ENCODE measurements at regions not wholly inside any gene's neighbourhood (a gene's known extent, or its start where the extent isn't known, plus 50 kb on each side); places are given as distances from the start of the nearest gene placed in this dataset.

GRCh38 chr2:120565929-120566328, 169.7 kb upstream of the GLI2 start (continued):
- TF ChIP-seq GATA4 (IDR thresholded peaks at IDR 0.05; ENCODE audit: borderline replicate concordance, low read depth), result no peak
- no peak for TF ChIP-seq CC2D1A (CRISPR knock-in tag; IDR thresholded peaks at IDR 0.05)
- 0 out of 2 replicates have a peak, but pooled peaks have one; percentile 33 for TF ChIP-seq RARA (CRISPR knock-in tag; IDR thresholded peaks at IDR 0.05)
- no peak for TF ChIP-seq JUNB (CRISPR knock-in tag; IDR thresholded peaks at IDR 0.05; ENCODE audit: borderline replicate concordance)
- TF ChIP-seq FIP1L1 (IDR thresholded peaks at IDR 0.05; ENCODE audit: borderline replicate concordance, insufficient read depth, low read depth, low read length), result no peak
- no peak for TF ChIP-seq RORA (CRISPR knock-in tag; IDR thresholded peaks at IDR 0.05)
- no peak for TF ChIP-seq ZNF414 (CRISPR knock-in tag; IDR thresholded peaks at IDR 0.05)
- TF ChIP-seq TCF7L2 (IDR thresholded peaks at IDR 0.05; ENCODE audit: low read depth, low read length), result no peak
- no peak for TF ChIP-seq HNRNPLL (IDR thresholded peaks at IDR 0.05; ENCODE audit: low read depth, low read length, poor library complexity, severe bottlenecking)
- TF ChIP-seq HBP1 (CRISPR knock-in tag; IDR thresholded peaks at IDR 0.05; ENCODE audit: low read depth), result no peak
- TF ChIP-seq SIN3A (IDR thresholded peaks at IDR 0.05; ENCODE audit: borderline replicate concordance, low read depth, low read length), result no peak
- TF ChIP-seq ZMYM4 (CRISPR knock-in tag; IDR thresholded peaks at IDR 0.05), result no peak
- TF ChIP-seq ARNT2 (CRISPR knock-in tag; IDR thresholded peaks at IDR 0.05; ENCODE audit: low read depth), result no peak
- TF ChIP-seq ZNF468 (CRISPR knock-in tag; IDR thresholded peaks at IDR 0.05), result no peak
- no peak for TF ChIP-seq ZNF530 (CRISPR knock-in tag; IDR thresholded peaks at IDR 0.05; ENCODE audit: low read depth)
- no peak for TF ChIP-seq SCMH1 (CRISPR knock-in tag; IDR thresholded peaks at IDR 0.05; ENCODE audit: borderline replicate concordance)
- peak; percentile 24; the same call in 1 of the 2 replicates for TF ChIP-seq NR2F6 (IDR thresholded peaks at IDR 0.05)
- TF ChIP-seq NR2F6 (CRISPR knock-in tag; IDR thresholded peaks at IDR 0.05), result no peak
- TF ChIP-seq TRIM22 (IDR thresholded peaks at IDR 0.05), result no peak
- no peak for TF ChIP-seq SMARCE1 (IDR thresholded peaks at IDR 0.05; ENCODE audit: borderline replicate concordance)
- TF ChIP-seq ZNF644 (CRISPR knock-in tag; IDR thresholded peaks at IDR 0.05; ENCODE audit: low read depth), result no peak
- TF ChIP-seq IKZF1 (IDR thresholded peaks at IDR 0.05), result no peak
- no peak for TF ChIP-seq RXRB (CRISPR knock-in tag; IDR thresholded peaks at IDR 0.05; ENCODE audit: borderline replicate concordance)
- no peak for TF ChIP-seq KLF13 (CRISPR knock-in tag; IDR thresholded peaks at IDR 0.05)
- 0 out of 2 replicates have a peak, but pooled peaks have one; percentile 2 for TF ChIP-seq ARID4A (CRISPR knock-in tag; IDR thresholded peaks at IDR 0.05; ENCODE audit: borderline replicate concordance)
- peak; percentile 57; the same call in 1 of the 2 replicates for TF ChIP-seq SOX5 (CRISPR knock-in tag; IDR thresholded peaks at IDR 0.05; ENCODE audit: borderline replicate concordance)
